Stomach (tissue), 4 donors: ENCODE measurements at regions not wholly inside any gene's neighbourhood (a gene's known extent, or its start where the extent isn't known, plus 50 kb on each side); places are given as distances from the start of the nearest gene placed in this dataset.

Experiments
- CTCF ChIP-seq, 7 experiments: fragments of 450-650 bp in 4 of 7; fragments of 200-600 bp in 3 of 7; sonication (generic) in 3 of 7; IDR thresholded peaks; one replicate each; pipeline ENCODE4 v1.5.1; 2016 to 2019; ENCODE audit warnings: antibody characterized with exemption in 7 of 7, control low read depth in 2 of 7, mild to moderate bottlenecking in 1 of 7
- EP300 ChIP-seq: sonication (generic); formaldehyde crosslinking; IDR thresholded peaks from one replicate; pipeline ENCODE4 v1.6.1; 2017; ENCODE audit warnings: antibody characterized with exemption
- POLR2A ChIP-seq, 4 donors: fragments of 450-650 bp; IDR thresholded peaks; one replicate each; pipeline ENCODE4 v1.6.1; 2016; ENCODE audit warnings: antibody characterized with exemption in 4 of 4, control low read depth in 2 of 4, mild to moderate bottlenecking in 1 of 4, moderate library complexity in 1 of 4
- POLR2AphosphoS5 ChIP-seq, 3 donors: sonication (generic); formaldehyde crosslinking; IDR thresholded peaks; one replicate each; pipeline ENCODE4 v1.6.1; 2016; ENCODE audit warnings: antibody characterized with exemption in 3 of 3

DNA sequence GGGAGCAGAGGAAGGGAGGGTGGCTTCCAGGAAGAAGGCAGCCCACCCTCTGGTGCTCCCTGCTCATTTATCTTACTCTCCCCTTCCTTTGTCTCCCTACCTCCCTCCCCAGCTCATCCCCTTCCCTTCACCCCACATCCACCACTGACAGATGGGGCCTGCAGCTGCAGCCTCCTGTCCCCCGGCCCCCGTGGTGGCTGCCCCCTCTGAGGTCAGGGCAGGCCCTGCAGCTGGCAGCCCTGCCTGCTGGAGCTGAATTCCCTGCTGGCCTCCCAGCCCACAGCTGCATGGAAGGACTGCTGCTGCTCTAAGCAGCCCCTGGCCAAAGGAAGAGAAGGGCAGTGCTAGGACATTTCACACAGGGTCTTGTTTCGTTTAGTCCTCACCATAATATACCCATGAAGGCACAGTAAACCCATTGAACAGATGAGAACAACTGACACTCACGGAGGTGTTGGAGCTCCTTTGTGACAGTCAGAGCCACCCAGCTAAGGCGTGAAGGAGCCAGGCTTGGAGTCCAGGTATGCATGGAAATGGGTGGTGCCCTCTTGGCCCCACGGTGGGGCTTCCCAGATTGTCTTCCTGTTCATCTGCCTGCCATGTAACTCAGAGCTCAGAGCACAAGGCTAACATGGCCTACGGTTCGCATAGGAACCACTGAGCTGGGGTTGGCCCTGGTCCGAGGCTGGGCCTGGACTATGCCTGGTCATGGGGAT is 121.7 kb upstream of the PRR20G start:
- TF ChIP-seq CTCF (IDR thresholded peaks at IDR 0.05), result no peak
- TF ChIP-seq POLR2A (IDR thresholded peaks at IDR 0.05), result no peak
- TF ChIP-seq POLR2AphosphoS5 (IDR thresholded peaks at IDR 0.05), result no peak
- no peak for TF ChIP-seq EP300
